D341Med (cell line): ENCODE measurements at regions not wholly inside any gene's neighbourhood (a gene's known extent, or its start where the extent isn't known, plus 50 kb on each side); places are given as distances from the start of the nearest gene placed in this dataset.

Source experiments
- DNase-seq: peaks from one replicate; pipeline ENCODE4 v3.0.0; 2012; ENCODE audit warnings: low spot score

DNA sequence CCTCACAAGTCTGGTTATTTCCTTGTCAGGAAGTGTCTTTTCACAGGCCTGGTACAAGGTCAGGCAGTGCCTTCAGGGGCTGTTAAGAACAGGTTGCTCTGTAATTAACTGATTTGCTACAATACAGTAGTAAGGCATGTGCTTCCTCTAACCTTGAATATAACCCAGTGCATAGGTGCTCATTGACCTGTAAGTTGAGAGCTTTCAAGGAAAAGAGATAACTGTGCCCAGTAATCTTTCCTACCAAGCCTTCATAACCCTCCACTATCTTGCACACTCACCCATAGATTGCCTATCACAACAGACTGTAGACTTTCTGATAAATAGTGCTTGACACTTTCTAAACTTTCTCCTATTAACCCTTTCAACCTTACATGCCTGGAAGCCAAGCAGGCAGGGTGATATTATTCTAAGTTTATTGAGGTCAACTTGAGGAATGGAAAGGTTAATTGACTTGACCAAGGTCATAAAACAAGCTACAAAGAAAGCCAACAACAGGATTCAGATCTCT is 148.1 kb downstream of the PPARGC1A start:
- DNase-seq = no peak

DNA sequence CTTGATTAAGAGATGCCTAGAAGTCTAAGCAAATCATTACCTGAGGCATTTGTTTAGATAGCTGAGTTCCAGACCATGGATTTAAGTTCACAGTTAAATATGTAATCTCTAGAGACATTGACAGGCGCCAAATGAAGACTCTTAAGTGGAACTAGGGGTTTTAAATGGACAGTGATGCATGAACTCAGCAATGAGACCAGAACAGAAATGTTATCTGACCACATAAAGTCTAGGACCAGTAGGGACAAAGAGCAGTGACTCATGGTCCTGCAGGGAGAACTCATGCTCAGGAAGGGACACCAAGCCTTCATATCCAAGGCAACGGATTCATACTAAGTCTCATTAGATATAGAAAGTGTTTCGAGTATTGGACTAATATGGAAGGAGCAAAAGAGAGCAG is 152.3 kb downstream of the PPARGC1A start:
- DNase-seq = no peak

DNA sequence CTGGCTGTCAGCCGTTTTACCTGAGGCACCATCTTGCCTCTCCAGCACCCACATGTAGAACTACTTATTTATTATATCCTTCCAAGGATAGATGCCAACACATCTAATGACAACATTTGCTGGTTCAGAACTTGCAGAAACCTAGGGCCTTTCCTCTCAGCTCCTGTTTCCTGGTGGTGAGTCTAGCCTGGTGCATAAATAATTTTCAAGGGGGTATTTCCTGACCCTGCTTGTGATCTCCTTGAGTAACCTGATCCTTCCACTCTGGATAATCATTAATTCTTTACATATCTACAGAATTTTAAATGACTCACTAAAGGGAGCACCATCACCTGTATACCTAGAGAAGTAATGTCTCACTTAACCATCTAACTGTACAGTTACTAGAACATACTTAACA is 153.4 kb downstream of the PPARGC1A start:
- no peak for DNase-seq

GRCh38 chr4:23734000-23734399 is 155.8 kb downstream of the PPARGC1A start:
- no peak for DNase-seq

DNA sequence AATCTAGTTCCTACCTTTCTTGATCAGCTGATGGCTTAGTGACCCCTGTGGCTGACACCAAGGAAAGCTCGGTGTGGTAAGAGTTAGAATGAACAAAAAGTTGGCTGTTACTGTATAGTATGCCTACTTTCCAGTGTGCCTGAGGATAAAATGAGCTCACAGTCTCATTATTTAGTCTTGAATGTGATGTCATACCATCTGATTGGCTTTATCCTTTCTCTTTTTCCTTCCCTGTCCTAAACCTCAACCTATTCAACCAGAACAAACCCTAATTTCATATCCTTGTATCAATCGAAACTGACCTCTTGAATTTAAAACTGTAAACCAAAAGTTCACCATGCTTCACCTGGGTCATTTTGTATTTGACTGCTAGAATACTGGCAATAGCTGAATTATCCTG is 156.4 kb downstream of the PPARGC1A start:
- no peak for DNase-seq

GRCh38 chr4:23730998-23731397 is 158.8 kb downstream of the PPARGC1A start:
- no peak for DNase-seq

DNA sequence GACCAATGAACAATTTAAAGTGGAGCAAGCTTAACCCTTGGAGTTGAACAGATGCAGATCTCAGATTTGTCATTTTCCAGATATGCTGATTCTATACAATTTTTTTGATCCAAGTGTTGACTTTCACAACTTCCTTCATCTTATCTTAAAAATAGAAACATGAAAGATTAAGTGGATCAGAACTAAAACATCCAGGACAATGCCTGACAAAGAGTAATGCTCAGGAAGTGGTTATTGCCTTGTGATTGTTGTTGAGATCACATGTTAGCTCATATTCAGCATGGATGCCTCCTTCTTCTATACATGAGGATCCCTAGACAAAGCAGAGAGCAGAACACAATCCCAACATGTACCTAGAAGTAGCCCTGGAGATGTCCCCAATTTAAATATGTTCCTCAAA is 160.9 kb downstream of the PPARGC1A start:
- no peak for DNase-seq

DNA sequence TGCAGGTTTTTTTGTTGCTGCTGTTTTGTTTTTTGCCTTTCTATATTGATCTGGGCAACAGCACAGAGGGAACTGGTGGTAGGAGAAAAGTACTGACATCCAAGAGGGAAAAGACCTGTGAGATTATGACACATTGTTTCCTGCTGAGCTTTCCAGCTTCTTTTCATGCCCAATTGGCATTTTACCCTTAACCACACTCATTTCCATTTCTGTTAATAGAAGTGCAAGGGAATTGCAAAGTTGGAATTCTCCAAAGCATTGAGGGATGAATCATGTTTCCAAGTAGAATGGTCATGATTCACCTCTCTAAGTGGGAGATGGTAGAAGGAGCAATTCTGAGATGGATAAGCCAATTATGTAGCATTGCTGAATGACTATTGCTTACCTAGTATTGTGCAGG is 161.5 kb downstream of the PPARGC1A start:
- DNase-seq = no peak

DNA sequence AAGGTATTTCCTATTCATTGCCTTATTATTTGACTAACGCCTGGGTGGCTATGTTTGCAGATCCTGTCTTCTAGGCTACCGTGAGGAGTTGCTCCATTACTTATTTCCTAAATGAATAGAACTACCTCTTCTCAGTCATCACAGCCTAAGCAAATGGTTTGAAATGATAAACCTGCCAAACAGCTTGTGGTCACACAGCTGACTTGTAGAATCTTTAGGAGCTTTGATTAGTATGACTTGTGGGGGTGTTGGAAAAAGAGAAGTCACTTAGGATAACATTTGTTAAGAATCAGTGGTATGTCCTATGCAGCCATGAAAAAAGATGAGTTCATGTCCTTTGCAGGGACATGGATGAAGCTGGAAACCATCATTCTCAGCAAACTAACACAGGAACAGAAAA is 169.3 kb downstream of the PPARGC1A start:
- no peak for DNase-seq

DNA sequence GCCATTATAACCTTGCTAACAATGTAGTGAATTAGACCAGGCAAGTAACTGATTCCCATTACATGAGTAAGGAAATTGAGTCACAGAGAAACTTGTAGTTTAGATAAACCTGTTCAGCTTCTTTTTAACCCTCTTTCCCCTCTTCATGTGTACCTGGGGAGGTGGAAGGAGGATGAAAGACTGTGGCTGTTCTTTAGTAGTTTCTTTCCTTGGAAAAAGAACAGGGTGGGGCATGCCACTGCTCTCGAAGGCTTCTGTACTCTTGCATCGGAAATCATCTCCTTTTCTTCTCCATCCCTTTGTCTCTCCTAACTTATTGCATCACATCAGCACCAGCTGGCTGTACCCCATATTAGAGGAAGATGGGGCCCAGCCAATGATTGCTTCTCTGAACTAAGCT is 171.4 kb downstream of the PPARGC1A start:
- no peak for DNase-seq

DNA sequence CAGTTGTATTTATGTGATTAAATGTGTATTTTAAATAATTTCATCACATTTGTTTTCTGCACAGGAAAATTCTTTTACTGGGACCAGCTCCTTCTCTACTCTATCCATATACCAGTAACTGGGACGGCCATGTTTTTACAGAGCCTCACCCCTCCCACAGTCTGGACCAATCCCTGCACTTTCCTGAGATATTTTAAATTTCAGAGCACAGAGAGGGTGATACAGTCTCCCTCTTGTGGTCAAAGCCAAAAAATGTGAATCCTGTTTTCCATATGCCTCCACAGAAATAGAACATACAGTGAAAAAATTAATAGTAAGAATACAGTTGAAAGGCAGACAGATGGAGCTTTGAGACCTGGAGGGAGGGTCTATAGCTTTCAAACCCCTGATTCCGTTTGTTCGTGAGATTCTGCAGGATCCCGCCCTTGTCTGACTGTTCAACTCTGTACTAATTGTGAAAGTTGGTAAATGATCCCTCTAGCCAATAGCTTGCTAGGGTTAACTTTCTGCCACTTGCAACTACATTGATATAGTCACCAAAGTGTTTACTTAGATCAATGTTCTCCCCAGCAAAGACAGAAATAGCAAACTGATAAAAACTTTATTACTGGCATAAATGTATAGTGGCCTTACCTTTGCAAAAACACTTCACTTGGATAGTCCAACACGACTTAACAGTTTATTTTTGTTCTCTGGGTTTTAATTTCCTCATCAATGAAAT is 172.2 kb downstream of the PPARGC1A start:
- DNase-seq = peak; percentile 51

- DNase-seq = no peak
These were observed 179.5 kb downstream of the PPARGC1A start for GRCh38 chr4:23710298-23710697.

DNA sequence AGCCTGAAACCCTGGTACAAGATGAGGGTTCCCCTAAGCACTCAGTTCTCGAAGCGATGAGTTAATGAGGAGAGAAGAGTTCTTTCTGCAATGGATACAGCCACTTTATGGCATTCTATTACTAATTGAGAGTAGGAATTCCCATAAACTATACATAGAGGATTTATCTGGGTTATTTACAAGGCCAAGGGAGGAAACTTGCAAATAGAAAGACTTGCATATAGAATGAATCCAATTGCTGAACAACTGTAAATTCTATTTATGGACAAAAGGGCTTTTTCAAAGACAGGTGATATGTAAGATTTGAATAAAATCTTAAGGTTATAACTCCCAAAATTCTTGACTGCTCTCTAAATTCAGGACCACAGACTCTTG is 182.2 kb downstream of the PPARGC1A start:
- no peak for DNase-seq

GRCh38 chr4:23706972-23707651 is 182.7 kb downstream of the PPARGC1A start:
- no peak for DNase-seq

GRCh38 chr4:23700197-23700596 is 189.7 kb downstream of the PPARGC1A start:
- DNase-seq = no peak

DNA sequence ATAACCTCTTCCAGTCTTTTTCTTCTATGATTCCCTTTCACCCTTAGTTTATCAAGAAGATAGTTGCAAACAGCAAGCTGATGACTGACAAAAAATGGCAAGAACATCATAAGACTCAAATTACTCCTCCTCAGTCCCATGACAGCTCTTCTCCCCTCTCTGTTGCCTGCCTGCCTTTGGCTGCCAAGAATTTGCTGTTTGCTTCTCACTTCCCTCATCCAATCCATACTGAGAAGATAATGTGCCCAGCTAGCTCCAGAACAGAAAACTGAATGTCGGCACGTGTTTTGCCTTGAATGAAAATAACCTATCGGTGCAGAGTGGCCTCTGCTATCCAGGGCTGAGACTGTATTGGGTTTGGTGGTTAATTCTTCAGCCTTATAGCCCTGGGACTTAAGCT is 192.1 kb downstream of the PPARGC1A start:
- DNase-seq = no peak

DNA sequence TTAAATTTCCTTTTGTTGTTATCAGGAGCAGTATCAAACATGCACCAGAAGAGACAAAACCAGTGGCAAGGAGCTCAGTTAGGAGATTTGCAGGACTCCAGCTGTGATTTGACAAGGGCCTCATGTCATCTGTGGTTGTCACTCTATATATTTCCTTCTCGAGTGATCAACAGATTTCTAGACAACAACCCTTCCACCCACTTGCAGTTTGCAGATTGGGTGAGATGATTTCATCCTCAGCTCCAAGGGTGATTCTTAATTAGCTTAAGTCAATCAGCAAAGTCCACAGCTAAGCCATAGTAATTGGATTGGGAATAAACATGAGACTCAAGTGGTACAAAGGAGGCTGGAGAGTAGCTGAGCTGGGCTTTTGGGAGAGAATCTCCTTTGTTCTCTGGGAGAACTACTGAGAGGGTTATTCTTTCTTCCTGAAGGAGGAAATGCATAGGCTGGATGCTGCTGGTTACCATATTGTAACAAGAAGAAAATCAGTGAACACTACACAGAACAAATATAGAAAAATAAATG is 192.8 kb downstream of the PPARGC1A start:
- no peak for DNase-seq

GRCh38 chr4:23686169-23686897 is 203.5 kb downstream of the PPARGC1A start:
- DNase-seq = no peak

DNA sequence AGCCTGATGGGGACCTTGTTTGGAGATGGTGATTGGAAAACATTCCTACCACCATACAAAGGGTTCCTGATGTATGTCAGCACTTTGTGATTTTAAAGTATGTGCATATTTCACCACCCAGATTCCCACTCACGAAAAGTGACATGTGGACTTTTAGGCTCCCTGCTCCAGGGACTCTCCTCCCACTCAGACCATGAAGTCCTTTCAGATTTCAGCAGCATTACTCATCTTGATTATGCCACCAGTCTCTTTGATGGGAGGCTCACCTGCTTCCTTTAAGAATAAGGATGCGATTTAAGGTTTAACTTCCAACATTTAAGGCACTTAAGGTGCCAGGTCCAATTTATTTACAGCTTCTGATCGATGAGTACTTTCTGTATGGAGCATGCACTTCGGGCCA is 204.4 kb downstream of the PPARGC1A start:
- DNase-seq = no peak

DNA sequence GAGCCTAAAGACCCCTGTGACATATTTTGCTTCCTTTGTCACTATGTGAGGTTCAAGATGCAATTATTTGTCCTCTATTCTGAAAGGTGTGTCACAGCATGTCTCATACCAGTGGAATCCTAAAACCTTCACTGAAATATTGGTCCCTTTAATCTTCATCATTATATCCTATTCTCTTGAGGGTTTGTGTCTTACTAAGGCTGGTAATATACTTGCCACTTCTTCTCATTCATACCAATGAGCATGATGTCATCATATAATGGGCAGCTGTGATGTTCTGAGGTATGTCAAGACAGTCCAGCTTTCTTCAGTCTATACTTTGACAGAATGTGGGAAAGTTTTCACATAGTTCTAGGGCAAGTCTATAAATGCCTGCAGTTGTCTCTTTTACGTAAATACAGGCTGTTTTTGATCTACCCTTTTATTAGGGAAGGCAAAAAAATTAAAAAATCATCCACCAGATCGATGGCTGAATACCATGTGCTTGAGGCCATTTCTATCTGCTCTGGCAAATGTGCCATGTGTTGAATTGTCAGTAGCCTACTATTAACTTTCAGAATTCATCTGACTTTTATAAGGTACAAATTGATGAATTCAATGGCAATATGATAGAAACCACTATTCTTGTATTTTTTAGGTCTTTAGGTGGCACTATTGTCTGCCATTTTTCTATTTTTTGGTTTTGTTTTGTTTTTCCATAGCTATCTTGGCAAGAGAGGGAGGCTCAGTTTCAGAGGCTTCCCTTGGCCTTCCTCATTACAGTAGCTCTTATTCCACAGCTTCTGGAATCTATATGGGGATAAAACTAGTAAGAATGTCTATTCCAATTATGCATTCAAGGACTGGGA is 209.0 kb downstream of the PPARGC1A start:
- no peak for DNase-seq

GRCh38 chr4:23674694-23675093 is 215.2 kb downstream of the PPARGC1A start:
- DNase-seq = no peak

GRCh38 chr4:23667659-23668058 is 222.2 kb downstream of the PPARGC1A start:
- no peak for DNase-seq
